Uterus (tissue), 2 donors: ENCODE measurements at regions not wholly inside any gene's neighbourhood (a gene's known extent, or its start where the extent isn't known, plus 50 kb on each side); places are given as distances from the start of the nearest gene placed in this dataset.

Experiments
- POLR2A ChIP-seq, 2 donors: fragments of 450-650 bp; IDR thresholded peaks; one replicate each; pipeline ENCODE4 v1.6.1; 2016; ENCODE audit warnings: antibody characterized with exemption in 2 of 2, mild to moderate bottlenecking in 1 of 2, moderate library complexity in 1 of 2
- TF ChIP-seq, protein P1 (sequence below), 4 experiments: fragments of 200-600 bp in 2 of 4; fragments of 450-650 bp in 2 of 4; sonication (generic) in 2 of 4; IDR thresholded peaks; one replicate each; pipeline ENCODE4 v1.5.1; 2016 to 2019; ENCODE audit warnings: antibody characterized with exemption in 4 of 4, mild to moderate bottlenecking in 2 of 4, moderate library complexity in 1 of 4

- TF ChIP-seq, protein P1, sequence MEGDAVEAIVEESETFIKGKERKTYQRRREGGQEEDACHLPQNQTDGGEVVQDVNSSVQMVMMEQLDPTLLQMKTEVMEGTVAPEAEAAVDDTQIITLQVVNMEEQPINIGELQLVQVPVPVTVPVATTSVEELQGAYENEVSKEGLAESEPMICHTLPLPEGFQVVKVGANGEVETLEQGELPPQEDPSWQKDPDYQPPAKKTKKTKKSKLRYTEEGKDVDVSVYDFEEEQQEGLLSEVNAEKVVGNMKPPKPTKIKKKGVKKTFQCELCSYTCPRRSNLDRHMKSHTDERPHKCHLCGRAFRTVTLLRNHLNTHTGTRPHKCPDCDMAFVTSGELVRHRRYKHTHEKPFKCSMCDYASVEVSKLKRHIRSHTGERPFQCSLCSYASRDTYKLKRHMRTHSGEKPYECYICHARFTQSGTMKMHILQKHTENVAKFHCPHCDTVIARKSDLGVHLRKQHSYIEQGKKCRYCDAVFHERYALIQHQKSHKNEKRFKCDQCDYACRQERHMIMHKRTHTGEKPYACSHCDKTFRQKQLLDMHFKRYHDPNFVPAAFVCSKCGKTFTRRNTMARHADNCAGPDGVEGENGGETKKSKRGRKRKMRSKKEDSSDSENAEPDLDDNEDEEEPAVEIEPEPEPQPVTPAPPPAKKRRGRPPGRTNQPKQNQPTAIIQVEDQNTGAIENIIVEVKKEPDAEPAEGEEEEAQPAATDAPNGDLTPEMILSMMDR (IDR thresholded peaks at IDR 0.05), result no peak
- TF ChIP-seq POLR2A (IDR thresholded peaks at IDR 0.05), result no peak
These were observed 211.6 kb upstream of the SP8 start for GRCh38 chr7:20998309-20998708.
